GM12872 (cell line): ENCODE measurements at regions not wholly inside any gene's neighbourhood (a gene's known extent, or its start where the extent isn't known, plus 50 kb on each side); places are given as distances from the start of the nearest gene placed in this dataset.

Experiments
- TF ChIP-seq, protein P1 (sequence below): IDR thresholded peaks from 3 replicates; pipeline ENCODE4 v1.5.1; 2011; ENCODE audit warnings: low read depth, mild to moderate bottlenecking, low read length, moderate library complexity; ENCODE audit not compliant: insufficient read depth

- TF ChIP-seq, protein P1, sequence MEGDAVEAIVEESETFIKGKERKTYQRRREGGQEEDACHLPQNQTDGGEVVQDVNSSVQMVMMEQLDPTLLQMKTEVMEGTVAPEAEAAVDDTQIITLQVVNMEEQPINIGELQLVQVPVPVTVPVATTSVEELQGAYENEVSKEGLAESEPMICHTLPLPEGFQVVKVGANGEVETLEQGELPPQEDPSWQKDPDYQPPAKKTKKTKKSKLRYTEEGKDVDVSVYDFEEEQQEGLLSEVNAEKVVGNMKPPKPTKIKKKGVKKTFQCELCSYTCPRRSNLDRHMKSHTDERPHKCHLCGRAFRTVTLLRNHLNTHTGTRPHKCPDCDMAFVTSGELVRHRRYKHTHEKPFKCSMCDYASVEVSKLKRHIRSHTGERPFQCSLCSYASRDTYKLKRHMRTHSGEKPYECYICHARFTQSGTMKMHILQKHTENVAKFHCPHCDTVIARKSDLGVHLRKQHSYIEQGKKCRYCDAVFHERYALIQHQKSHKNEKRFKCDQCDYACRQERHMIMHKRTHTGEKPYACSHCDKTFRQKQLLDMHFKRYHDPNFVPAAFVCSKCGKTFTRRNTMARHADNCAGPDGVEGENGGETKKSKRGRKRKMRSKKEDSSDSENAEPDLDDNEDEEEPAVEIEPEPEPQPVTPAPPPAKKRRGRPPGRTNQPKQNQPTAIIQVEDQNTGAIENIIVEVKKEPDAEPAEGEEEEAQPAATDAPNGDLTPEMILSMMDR, result no peak
These were observed 317.6 kb downstream of the LRIG3 start for GRCh38 chr12:58602736-58603135.

DNA sequence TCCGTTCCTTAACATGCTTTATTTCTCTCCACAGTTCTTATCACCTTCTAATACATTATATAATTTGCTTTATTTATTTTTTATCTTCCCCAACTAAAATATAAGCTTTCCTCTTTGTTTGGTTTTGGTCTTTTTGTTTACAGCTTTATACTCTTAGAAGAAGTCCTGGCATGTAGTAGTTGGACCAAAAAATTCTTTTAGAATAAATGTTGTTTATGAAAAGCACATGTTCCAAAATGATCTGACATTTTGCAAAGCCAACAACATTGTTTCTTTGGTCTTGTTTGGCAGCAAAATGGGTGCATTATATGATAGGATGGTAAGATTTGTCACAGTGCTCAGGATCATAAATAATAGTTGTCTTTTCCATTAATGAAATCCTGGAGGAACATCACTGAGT is 312.5 kb downstream of the LRIG3 start:
- TF ChIP-seq, protein P1, result no peak

- TF ChIP-seq, protein P1, result no peak
These were observed 311.6 kb downstream of the LRIG3 start for GRCh38 chr12:58608711-58609110.

DNA sequence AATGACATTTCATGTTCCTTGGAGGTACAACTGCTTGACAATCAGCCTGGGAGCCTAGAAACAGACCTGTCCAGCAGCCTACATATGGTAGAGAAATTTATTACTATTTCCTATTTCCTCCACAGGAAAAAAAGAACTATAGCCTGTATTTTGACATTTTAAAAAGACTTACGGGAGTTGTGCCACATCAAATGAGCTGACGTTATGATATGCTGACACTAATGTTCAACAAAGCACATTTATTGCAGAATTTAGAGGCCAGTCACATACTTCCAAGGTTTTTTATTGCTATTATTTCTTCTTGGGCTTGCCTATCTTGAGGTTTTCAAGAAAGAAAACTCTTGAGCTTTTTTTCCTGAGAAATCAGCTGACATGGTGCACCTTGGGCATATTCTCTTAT is 305.3 kb downstream of the LRIG3 start:
- TF ChIP-seq, protein P1, result no peak

GRCh38 chr12:58615576-58615975 is 304.7 kb downstream of the LRIG3 start:
- TF ChIP-seq, protein P1, result no peak

DNA sequence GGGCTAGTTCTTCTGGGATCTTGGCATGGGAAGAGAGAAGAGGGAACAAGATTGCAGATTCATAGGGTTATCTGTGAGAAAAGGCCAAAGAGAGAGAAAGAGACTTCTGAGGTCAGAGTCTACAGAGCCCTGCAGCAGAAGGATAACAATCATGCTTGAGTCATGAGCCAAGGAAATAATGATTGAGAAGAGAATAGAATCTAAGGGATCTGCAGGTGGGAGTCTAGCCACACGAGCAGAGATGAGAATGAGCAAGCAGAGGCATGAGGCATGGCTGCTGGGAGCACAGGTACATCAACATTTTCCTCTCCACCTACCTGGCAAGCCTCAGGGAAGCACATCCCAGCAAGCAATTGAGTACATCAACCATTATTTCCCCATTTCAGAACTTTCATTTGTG is 303.7 kb downstream of the LRIG3 start:
- TF ChIP-seq, protein P1, result no peak

- TF ChIP-seq, protein P1, result no peak
These were observed 299.2 kb downstream of the LRIG3 start for GRCh38 chr12:58621126-58621525.

DNA sequence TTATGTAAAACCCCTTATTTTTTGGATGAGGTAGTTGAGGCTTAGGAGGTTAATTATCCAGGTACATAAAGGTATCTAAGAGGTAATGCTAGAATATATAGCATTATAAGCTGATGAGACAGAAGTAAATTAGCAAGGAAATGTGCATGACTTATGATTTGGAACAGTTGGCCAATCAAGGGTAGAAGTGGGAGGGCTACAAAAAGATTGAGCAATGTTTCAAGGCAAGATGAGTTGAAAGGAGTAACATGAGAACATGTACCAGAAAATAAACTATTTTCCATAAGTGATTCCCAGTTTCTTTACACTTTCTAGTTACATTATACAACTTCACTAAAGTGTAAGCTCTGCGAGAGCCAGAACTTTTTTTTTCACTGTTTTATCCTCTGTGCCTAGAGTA is 290.9 kb downstream of the LRIG3 start:
- TF ChIP-seq, protein P1, result no peak
